ENCODE measurements at regions not wholly inside any gene's neighbourhood (a gene's known extent, or its start where the extent isn't known, plus 50 kb on each side); places are given as distances from the start of the nearest gene placed in this dataset.

- TF ChIP-seq CTCF (IDR thresholded peaks at IDR 0.05) (no peak), POLR2A (IDR thresholded peaks at IDR 0.05) (no peak)
- 74 to 85% methylated on average over 1 of the region's 1 CpG for WGBS, 2 donors
- intact Hi-C loops (cut with DNase I): no loop called here
Observed at GRCh38 chr5:91684625-91685024, 301.5 kb upstream of the ARRDC3 start.

DNA sequence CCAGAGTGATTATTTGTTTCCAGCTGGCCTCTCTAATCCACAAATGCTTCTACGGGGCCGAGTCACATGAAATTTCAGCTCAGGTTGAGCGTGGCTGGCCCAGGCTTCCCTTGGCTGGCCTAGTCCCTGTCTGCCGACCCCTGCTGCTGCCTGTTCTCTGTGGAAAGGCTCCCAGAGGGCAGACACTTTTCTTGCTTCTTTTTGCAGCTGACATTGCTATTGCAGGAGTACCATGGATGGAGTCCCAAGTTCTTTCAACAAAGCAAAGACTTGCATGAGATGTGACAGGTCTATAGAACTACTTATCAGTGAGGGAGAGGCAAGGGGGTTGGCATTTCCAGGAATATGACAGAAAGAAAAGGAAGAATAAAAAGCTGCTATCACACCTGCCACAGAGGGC is 287.4 kb upstream of the ARRDC3 start:
- no peaks in the 10 kb centered on the region for H3K4me1 ChIP-seq
- H3K36me3 ChIP-seq: no peaks in the 10 kb centered on the region
- intact Hi-C loops (cut with DNase I): no loop called here
- H3K4me3 ChIP-seq (replicated peaks in 1 of 3): no peak overlapping the region
- H3K27ac ChIP-seq: no peak overlapping the region
- 58 to 67% methylated on average over 4 of the region's 4 CpGs for WGBS, 2 donors
- no peak for DNase-seq
- no peaks in the 10 kb centered on the region for H3K27me3 ChIP-seq
- TF ChIP-seq POLR2A (IDR thresholded peaks at IDR 0.05) (no peak), CTCF (IDR thresholded peaks at IDR 0.05) (no peak)
- H3K9me3 ChIP-seq: no peaks in the 10 kb centered on the region

More at GRCh38 chr5:91684625-91685024, 301.5 kb upstream of the ARRDC3 start:
- H3K9me3 ChIP-seq: no peaks in the 10 kb centered on the region
- H3K4me1 ChIP-seq: no peaks in the 10 kb centered on the region
- no peak overlapping the region for H3K4me3 ChIP-seq (replicated peaks in 1 of 3)
- H3K27me3 ChIP-seq: no peaks in the 10 kb centered on the region
- DNase-seq: no peak
- H3K36me3 ChIP-seq: no peaks in the 10 kb centered on the region
- H3K27ac ChIP-seq: no peak overlapping the region

DNA sequence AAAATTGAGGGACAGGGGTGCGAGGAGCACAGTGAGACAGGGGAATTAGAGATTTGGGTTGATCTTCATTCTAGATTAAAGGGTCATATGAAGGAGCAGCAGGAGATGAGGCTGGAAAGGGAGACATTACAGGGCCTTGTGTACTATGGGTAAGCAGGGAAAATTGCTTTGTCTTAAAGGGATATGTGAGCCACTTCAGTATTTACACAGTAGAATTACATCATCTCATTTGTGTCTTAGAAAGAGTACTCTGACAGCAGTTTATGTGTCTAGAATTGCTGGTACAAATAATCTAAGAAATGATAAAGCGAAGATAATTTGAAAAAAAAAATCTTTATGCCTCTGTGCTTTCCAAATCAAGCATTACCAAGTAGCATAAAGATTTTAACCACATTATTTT is 287.0 kb upstream of the ARRDC3 start:
- Histone ChIP-seq H3K9me3 (no peaks in the 10 kb centered on the region), H3K27me3 (no peaks in the 10 kb centered on the region), H3K27ac (no peak overlapping the region), H3K4me1 (no peaks in the 10 kb centered on the region), H3K4me3 (replicated peaks in 1 of 3) (no peak overlapping the region), H3K36me3 (no peaks in the 10 kb centered on the region)
- intact Hi-C loops (cut with DNase I): no loop called here
- TF ChIP-seq CTCF (IDR thresholded peaks at IDR 0.05) (no peak), POLR2A (IDR thresholded peaks at IDR 0.05) (no peak)
- no peak for DNase-seq
- 89 to 92% methylated on average over 2 of the region's 2 CpGs for WGBS, 2 donors

- no peaks in the 10 kb centered on the region for H3K9me3 ChIP-seq
- H3K4me3 ChIP-seq (replicated peaks in 1 of 3): no peak overlapping the region
- H3K27ac ChIP-seq: no peak overlapping the region
- intact Hi-C loops (cut with DNase I): no loop called here
- no peak for DNase-seq
- no peaks in the 10 kb centered on the region for H3K4me1 ChIP-seq
- 84 to 90% methylated on average over 3 of the region's 3 CpGs for WGBS, 2 donors
- TF ChIP-seq CTCF (IDR thresholded peaks at IDR 0.05) (no peak), POLR2A (IDR thresholded peaks at IDR 0.05) (no peak)
- no peaks in the 10 kb centered on the region for H3K36me3 ChIP-seq
- no peaks in the 10 kb centered on the region for H3K27me3 ChIP-seq
Observed at GRCh38 chr5:91668261-91668660, 285.1 kb upstream of the ARRDC3 start.

GRCh38 chr5:91652678-91653077 is 269.6 kb upstream of the ARRDC3 start:
- no peak for TF ChIP-seq CTCF (IDR thresholded peaks at IDR 0.05)
- TF ChIP-seq POLR2A (IDR thresholded peaks at IDR 0.05): no peak
- Histone ChIP-seq H3K27me3 (no peaks in the 10 kb centered on the region), H3K4me3 (replicated peaks in 1 of 3) (no peak overlapping the region), H3K9me3 (no peaks in the 10 kb centered on the region), H3K4me1 (no peaks in the 10 kb centered on the region), H3K27ac (no peak overlapping the region), H3K36me3 (no peaks in the 10 kb centered on the region)
- intact Hi-C loops (cut with DNase I): no loop called here
- no peak for DNase-seq

All from thyroid gland (tissue), 4 donors.